Hepatocyte (in vitro differentiated cells): ENCODE measurements at regions not wholly inside any gene's neighbourhood (a gene's known extent, or its start where the extent isn't known, plus 50 kb on each side); places are given as distances from the start of the nearest gene placed in this dataset.

Experiments used
- DNase-seq: peaks from one replicate; pipeline ENCODE4 v3.0.0-alpha.2; 2016; ENCODE audit warnings: low spot score
- H2AFZ ChIP-seq: fragments of 200-600 bp; sonication (generic); 2 replicates; pipeline ENCODE4 v1.6.0; 2016; ENCODE audit warnings: antibody characterized with exemption, mild to moderate bottlenecking
- H3K27ac ChIP-seq: fragments of 200-600 bp; sonication (generic); 2 replicates; pipeline ENCODE4 v1.5.1; 2016; ENCODE audit warnings: mild to moderate bottlenecking
- H3K27me3 ChIP-seq: fragments of 200-600 bp; sonication (generic); 2 replicates; pipeline ENCODE4 v1.6.1; 2016
- H3K36me3 ChIP-seq: fragments of 200-600 bp; sonication (generic); replicated peaks from 2 replicates; pipeline ENCODE4 v1.5.1; 2016; ENCODE audit warnings: low read depth; ENCODE audit not compliant: insufficient read depth
- H3K4me1 ChIP-seq: fragments of 200-600 bp; sonication (generic); 2 replicates; pipeline ENCODE4 v1.5.1; 2016; ENCODE audit warnings: mild to moderate bottlenecking, moderate library complexity; ENCODE audit not compliant: insufficient read depth
- H3K4me2 ChIP-seq: fragments of 200-600 bp; sonication (generic); 2 replicates; pipeline ENCODE4 v1.6.0; 2016
- H3K4me3 ChIP-seq: fragments of 200-600 bp; sonication (generic); 2 replicates; pipeline ENCODE4 v1.5.1; 2016; ENCODE audit warnings: mild to moderate bottlenecking
- H3K79me2 ChIP-seq: fragments of 200-600 bp; sonication (generic); 2 replicates; pipeline ENCODE4 v1.6.0; 2017; ENCODE audit warnings: mild to moderate bottlenecking
- H3K9me2 ChIP-seq: fragments of 200-600 bp; sonication (generic); replicated peaks from 2 replicates; pipeline ENCODE4 v1.6.0; 2017; ENCODE audit warnings: mild to moderate bottlenecking; ENCODE audit not compliant: insufficient read depth
- H3K9me3 ChIP-seq: fragments of 200-600 bp; sonication (generic); 2 replicates; pipeline ENCODE4 v1.5.1; 2016; ENCODE audit warnings: low read depth, mild to moderate bottlenecking
- H4K20me1 ChIP-seq: fragments of 200-600 bp; sonication (generic); 2 replicates; pipeline ENCODE4 v1.6.0; 2016; ENCODE audit warnings: mild to moderate bottlenecking; ENCODE audit not compliant: insufficient read depth, poor library complexity, severe bottlenecking
- CTCF ChIP-seq: fragments of 200-600 bp; sonication (generic); IDR thresholded peaks from 2 replicates; pipeline ENCODE4 v1.5.1; 2016; ENCODE audit warnings: antibody characterized with exemption, mild to moderate bottlenecking; ENCODE audit not compliant: poor library complexity
- EZH2 ChIP-seq: fragments of 200-600 bp; sonication (generic); IDR thresholded peaks from 2 replicates; pipeline ENCODE4 v1.6.1; 2016; ENCODE audit warnings: antibody characterized with exemption, mild to moderate bottlenecking, borderline replicate concordance
- EZH2phosphoT487 ChIP-seq: fragments of 200-600 bp; sonication (generic); IDR thresholded peaks from one replicate; pipeline ENCODE4 v1.6.1; 2018; ENCODE audit warnings: antibody characterized with exemption, mild to moderate bottlenecking, low read depth, moderate library complexity; ENCODE audit not compliant: unreplicated experiment, severe bottlenecking
- WGBS: methylation state at CpG from one replicate; pipeline ENCODE4 v1.1.6; 2016; ENCODE audit warnings: low lambda C conversion rate; ENCODE audit errors: missing lambda C conversion rate; 5-methylcytosine and 5-hydroxymethylcytosine counted together

GRCh38 chr2:22375096-22375495 lies 1009.9 kb upstream of the KLHL29 start:
- TF ChIP-seq EZH2phosphoT487, result no peak
- peak; percentile 38 for TF ChIP-seq CTCF
- Histone ChIP-seq H3K36me3 (no peaks in the 10 kb centered on the region), H3K9me3 (no peaks in the 10 kb centered on the region), H2AFZ (no peak overlapping the region), H3K4me3 (no peak overlapping the region), H3K79me2 (no peaks in the 10 kb centered on the region), H3K9me2 (no peaks in the 10 kb centered on the region), H3K27me3 (no peaks in the 10 kb centered on the region), H4K20me1 (no peaks in the 10 kb centered on the region), H3K4me1 (peaks cover 2% of the 10 kb centered on the region), H3K27ac (no peak overlapping the region), H3K4me2 (no peak overlapping the region)
- DNase-seq, result peak; percentile 48
- WGBS, result 6% methylated on average over 1 of the region's 1 CpG

- Histone ChIP-seq H3K4me1 (peaks cover 2% of the 10 kb centered on the region), H3K27ac (no peak overlapping the region), H3K9me2 (no peaks in the 10 kb centered on the region), H3K79me2 (no peaks in the 10 kb centered on the region), H3K36me3 (no peaks in the 10 kb centered on the region), H3K4me2 (no peak overlapping the region), H3K4me3 (no peak overlapping the region), H3K27me3 (no peaks in the 10 kb centered on the region), H2AFZ (no peak overlapping the region), H4K20me1 (no peaks in the 10 kb centered on the region), H3K9me3 (no peaks in the 10 kb centered on the region)
- no peak for DNase-seq
- 43% methylated on average over 6 of the region's 6 CpGs for WGBS
- TF ChIP-seq CTCF (no peak), EZH2 (no peak), EZH2phosphoT487 (no peak)
Observed at GRCh38 chr2:22377268-22377667, 1007.7 kb upstream of the KLHL29 start.

GRCh38 chr2:22382479-22383169 lies 1002.4 kb upstream of the KLHL29 start:
- Histone ChIP-seq H3K9me2 (no peaks in the 10 kb centered on the region), H4K20me1 (no peaks in the 10 kb centered on the region), H3K27me3 (no peaks in the 10 kb centered on the region), H3K36me3 (no peaks in the 10 kb centered on the region), H3K27ac (no peak overlapping the region), H3K79me2 (no peaks in the 10 kb centered on the region), H3K9me3 (no peaks in the 10 kb centered on the region), H3K4me1 (no peaks in the 10 kb centered on the region), H3K4me3 (no peak overlapping the region), H3K4me2 (no peak overlapping the region), H2AFZ (no peak overlapping the region)
- WGBS, result 83% methylated on average over 11 of the region's 11 CpGs
- no peak for DNase-seq
- TF ChIP-seq EZH2phosphoT487 (no peak), CTCF (no peak), EZH2 (no peak)

DNA sequence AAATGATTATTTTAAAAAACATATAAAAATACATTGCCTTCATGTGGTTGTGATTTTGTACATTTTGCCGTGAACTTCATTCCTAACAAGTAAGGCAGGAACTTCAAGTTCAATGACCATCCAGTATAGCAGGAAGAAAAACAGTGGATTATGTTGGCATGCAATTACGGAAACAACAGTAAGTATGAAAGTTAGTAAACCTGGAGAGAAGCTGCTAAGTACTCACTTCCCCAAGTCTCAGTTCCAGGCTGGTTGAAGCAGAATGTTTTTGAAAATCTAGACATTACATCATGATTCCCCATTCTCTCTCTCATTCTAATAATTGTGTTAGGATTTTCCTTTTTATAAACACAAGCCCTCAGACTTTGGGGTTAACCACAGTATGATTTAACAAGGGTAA lies 987.1 kb upstream of the KLHL29 start:
- 85% methylated on average over 2 of the region's 2 CpGs for WGBS
- no peak for TF ChIP-seq EZH2
- TF ChIP-seq CTCF, result no peak
- TF ChIP-seq EZH2phosphoT487, result no peak
- Histone ChIP-seq H4K20me1 (no peaks in the 10 kb centered on the region), H3K4me2 (no peak overlapping the region), H3K27ac (no peak overlapping the region), H3K4me3 (no peak overlapping the region), H3K4me1 (no peaks in the 10 kb centered on the region), H3K36me3 (no peaks in the 10 kb centered on the region), H2AFZ (no peak overlapping the region), H3K79me2 (no peaks in the 10 kb centered on the region), H3K27me3 (no peaks in the 10 kb centered on the region), H3K9me2 (no peaks in the 10 kb centered on the region), H3K9me3 (no peaks in the 10 kb centered on the region)
- no peak for DNase-seq
